Body of pancreas (tissue), 4 donors: ENCODE measurements at regions not wholly inside any gene's neighbourhood (a gene's known extent, or its start where the extent isn't known, plus 50 kb on each side); places are given as distances from the start of the nearest gene placed in this dataset.
A peak's percentile ranks its signal among the peaks of the same experiment; 100 is the strongest.

Experiments used
- ATAC-seq: fragments of 150-250 bp; one replicate; pipeline ENCODE4 v1.9.1; 2016
- DNase-seq, 4 donors: peaks; one replicate each; pipeline ENCODE4 v3.0.0-alpha.2; 2019
- H3K27ac ChIP-seq, 4 donors: fragments of 200-600 bp; sonication (generic); 1 replicate in 3 of 4; 2 replicates in 1 of 4; pipeline versions ENCODE4 v1.5.1 to v1.6.1; 2016 to 2019; ENCODE audit warnings: mild to moderate bottlenecking in 1 of 4, mixed read lengths in 1 of 4, moderate library complexity in 1 of 4
- H3K27me3 ChIP-seq, 2 donors: fragments of 200-600 bp; sonication (generic); one replicate each; pipeline ENCODE4 v1.6.0; 2016; ENCODE audit warnings: mild to moderate bottlenecking in 1 of 2
- H3K36me3 ChIP-seq, 2 donors: fragments of 200-600 bp; sonication (generic); replicated peaks in 1 of 2; 2 replicates each; pipeline ENCODE4 v1.5.1; 2016; ENCODE audit warnings: low read depth in 2 of 2; ENCODE audit not compliant: insufficient read depth in 1 of 2
- H3K4me1 ChIP-seq: fragments of 200-600 bp; sonication (generic); one replicate; pipeline ENCODE4 v1.6.0; 2016
- H3K4me3 ChIP-seq, 2 donors: fragments of 200-600 bp; sonication (generic); 1 replicate in 1 of 2; 2 replicates in 1 of 2; pipeline ENCODE4 v1.5.1; 2016 to 2019
- H3K9me3 ChIP-seq, 3 donors: fragments of 200-600 bp; sonication (generic); 1 replicate in 2 of 3; 2 replicates in 1 of 3; pipeline ENCODE4 v1.5.1; 2016
- POLR2A ChIP-seq, 3 donors: fragments of 450-650 bp; IDR thresholded peaks; one replicate each; pipeline ENCODE4 v1.6.1; 2016; ENCODE audit warnings: antibody characterized with exemption in 3 of 3, mild to moderate bottlenecking in 2 of 3
- WGBS, 2 donors: methylation state at CpG; one replicate each; pipeline ENCODE4 v1.1.5; 2017; 5-methylcytosine and 5-hydroxymethylcytosine counted together
- intact Hi-C: fragments of 100-400 bp; cut with DNase I; formaldehyde crosslinking; loops from one replicate; pipeline ENCODE4 v1.15.1; 2023
- TF ChIP-seq, protein P1 (sequence below), 7 experiments: fragments of 450-650 bp in 4 of 7; fragments of 200-600 bp in 3 of 7; sonication (generic) in 3 of 7; IDR thresholded peaks; one replicate each; pipeline ENCODE4 v1.5.1; 2016 to 2019; ENCODE audit warnings: antibody characterized with exemption in 7 of 7

DNA sequence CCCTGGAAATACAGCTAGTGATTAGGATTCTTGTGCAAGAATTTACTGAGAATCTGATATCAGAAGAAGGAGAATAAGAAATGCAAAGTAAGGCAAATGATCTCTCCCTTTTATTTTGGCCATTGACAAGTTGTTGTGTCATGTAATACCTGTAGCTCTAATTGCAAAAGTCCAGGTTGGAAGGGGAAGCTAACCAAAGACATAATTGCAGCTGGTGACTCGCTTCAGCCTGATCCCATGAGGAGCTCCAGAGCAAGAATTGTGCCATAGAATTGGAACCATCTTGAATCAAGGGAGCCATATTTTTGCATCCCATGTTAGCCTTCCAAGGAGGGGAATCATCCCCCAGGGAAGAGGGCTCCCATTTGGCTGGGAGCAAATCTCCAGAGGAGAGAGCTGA is 149.6 kb upstream of the MOCS2 start:
- DNase-seq (no peak), ATAC-seq (no peak)
- 61 to 77% methylated on average over 1 of the region's 1 CpG for WGBS, 2 donors
- H3K9me3 ChIP-seq: no peaks in the 10 kb centered on the region
- TF ChIP-seq, protein P1, sequence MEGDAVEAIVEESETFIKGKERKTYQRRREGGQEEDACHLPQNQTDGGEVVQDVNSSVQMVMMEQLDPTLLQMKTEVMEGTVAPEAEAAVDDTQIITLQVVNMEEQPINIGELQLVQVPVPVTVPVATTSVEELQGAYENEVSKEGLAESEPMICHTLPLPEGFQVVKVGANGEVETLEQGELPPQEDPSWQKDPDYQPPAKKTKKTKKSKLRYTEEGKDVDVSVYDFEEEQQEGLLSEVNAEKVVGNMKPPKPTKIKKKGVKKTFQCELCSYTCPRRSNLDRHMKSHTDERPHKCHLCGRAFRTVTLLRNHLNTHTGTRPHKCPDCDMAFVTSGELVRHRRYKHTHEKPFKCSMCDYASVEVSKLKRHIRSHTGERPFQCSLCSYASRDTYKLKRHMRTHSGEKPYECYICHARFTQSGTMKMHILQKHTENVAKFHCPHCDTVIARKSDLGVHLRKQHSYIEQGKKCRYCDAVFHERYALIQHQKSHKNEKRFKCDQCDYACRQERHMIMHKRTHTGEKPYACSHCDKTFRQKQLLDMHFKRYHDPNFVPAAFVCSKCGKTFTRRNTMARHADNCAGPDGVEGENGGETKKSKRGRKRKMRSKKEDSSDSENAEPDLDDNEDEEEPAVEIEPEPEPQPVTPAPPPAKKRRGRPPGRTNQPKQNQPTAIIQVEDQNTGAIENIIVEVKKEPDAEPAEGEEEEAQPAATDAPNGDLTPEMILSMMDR (IDR thresholded peaks at IDR 0.05): no peak
- no peak for TF ChIP-seq POLR2A (IDR thresholded peaks at IDR 0.05)
- no peaks in the 10 kb centered on the region for H3K36me3 ChIP-seq
- H3K4me1 ChIP-seq: no peaks in the 10 kb centered on the region
- no peak overlapping the region for H3K27ac ChIP-seq
- no peaks in the 10 kb centered on the region for H3K27me3 ChIP-seq
- intact Hi-C loops: no loop called here
- no peak overlapping the region for H3K4me3 ChIP-seq

DNA sequence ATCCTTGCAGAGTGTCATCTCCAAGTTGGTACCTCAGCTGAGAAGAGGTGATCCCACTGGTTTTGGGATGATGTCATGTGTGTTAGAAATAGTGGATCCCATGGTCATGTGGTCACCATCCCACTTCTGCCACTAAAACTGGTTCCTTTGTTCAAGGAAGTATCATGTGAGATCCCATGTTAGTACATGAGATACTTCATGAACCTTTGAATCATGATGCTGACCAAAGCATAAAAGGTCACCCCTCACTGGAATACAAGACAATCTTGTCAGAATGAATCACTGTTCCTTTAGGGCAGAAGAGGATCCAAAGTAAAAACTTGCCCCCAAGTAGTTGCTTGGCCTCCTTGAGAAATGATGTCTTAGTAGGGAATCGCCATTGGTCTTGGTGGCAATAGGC is 150.9 kb upstream of the MOCS2 start:
- no peak overlapping the region for H3K4me3 ChIP-seq
- intact Hi-C loops: no loop called here
- 71 to 76% methylated on average over 1 of the region's 1 CpG for WGBS, 2 donors
- H3K9me3 ChIP-seq: no peaks in the 10 kb centered on the region
- TF ChIP-seq, protein P1 (IDR thresholded peaks at IDR 0.05): no peak
- no peak for TF ChIP-seq POLR2A (IDR thresholded peaks at IDR 0.05)
- no peaks in the 10 kb centered on the region for H3K27me3 ChIP-seq
- no peaks in the 10 kb centered on the region for H3K4me1 ChIP-seq
- H3K36me3 ChIP-seq: no peaks in the 10 kb centered on the region
- H3K27ac ChIP-seq: no peak overlapping the region
- ATAC-seq: no peak
- DNase-seq: no peak

DNA sequence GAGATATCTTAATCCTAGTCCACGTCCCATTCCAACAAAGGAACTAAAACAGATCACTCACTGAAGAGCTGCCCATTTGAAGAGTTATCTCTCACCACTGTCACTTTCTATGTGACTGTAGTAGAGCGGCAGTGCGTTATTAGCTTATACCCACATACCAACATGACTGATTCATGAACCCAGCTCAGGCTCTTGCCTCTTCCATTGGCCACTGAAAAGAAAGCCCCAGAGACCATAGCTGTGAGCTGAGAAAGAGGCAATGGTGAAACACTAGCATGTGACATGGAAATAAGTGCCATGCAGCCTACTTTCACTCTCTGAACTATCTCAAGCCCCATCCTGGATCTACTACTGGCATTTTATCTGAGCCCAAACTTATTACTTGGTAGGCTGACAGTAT is 151.7 kb upstream of the MOCS2 start:
- H3K9me3 ChIP-seq: no peaks in the 10 kb centered on the region
- H3K27ac ChIP-seq: no peak overlapping the region
- DNase-seq (no peak), ATAC-seq (no peak)
- intact Hi-C loops: no loop called here
- H3K27me3 ChIP-seq: no peaks in the 10 kb centered on the region
- H3K4me1 ChIP-seq: no peaks in the 10 kb centered on the region
- WGBS, 2 donors: 55 to 71% methylated on average over 3 of the region's 3 CpGs
- H3K4me3 ChIP-seq: no peak overlapping the region
- TF ChIP-seq, protein P1 (IDR thresholded peaks at IDR 0.05): no peak
- no peak for TF ChIP-seq POLR2A (IDR thresholded peaks at IDR 0.05)
- no peaks in the 10 kb centered on the region for H3K36me3 ChIP-seq

DNA sequence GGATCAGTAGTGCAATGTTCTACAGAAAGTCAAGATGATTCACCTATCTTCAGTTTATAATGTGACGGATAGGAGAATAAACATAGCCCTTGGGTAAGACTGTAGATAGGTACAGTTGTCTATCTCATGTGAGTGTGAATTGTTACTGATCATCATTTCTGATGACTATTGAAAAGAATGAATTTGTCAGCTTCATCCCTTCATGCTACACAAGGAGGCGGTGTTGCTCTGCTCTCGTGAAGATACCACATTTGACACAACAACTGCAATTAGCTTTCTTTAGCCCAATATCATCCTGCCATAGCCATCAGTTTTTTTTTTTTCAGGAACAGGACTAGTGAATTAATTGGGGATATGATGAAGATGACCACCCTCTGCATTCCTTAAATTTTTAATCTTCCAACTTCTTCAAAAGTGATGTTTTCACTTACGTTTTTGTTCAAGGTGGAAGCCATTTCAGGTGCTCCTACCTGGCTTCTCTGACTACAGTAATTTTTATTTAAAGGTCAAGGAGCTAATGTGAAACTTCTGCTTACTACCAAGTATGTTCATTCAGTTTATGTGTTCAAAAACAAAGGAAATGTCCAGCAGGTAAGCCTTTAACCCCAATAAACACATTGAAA is 152.9 kb upstream of the MOCS2 start:
- Histone ChIP-seq H3K36me3 (no peaks in the 10 kb centered on the region), H3K4me3 (no peak overlapping the region), H3K27me3 (no peaks in the 10 kb centered on the region), H3K4me1 (no peaks in the 10 kb centered on the region), H3K9me3 (no peaks in the 10 kb centered on the region), H3K27ac (no peak overlapping the region)
- intact Hi-C loops: no loop called here
- TF ChIP-seq, protein P1 (IDR thresholded peaks at IDR 0.05): peak in 5 of 7 experiments; percentile 9 to 45 (median 42)
- TF ChIP-seq POLR2A (IDR thresholded peaks at IDR 0.05): no peak
- no peak for ATAC-seq
- WGBS, 2 donors: 70% methylated on average over 4 of the region's 4 CpGs
- DNase-seq: peak in 3 of 4 donors; percentile 11 to 17 (median 14)

DNA sequence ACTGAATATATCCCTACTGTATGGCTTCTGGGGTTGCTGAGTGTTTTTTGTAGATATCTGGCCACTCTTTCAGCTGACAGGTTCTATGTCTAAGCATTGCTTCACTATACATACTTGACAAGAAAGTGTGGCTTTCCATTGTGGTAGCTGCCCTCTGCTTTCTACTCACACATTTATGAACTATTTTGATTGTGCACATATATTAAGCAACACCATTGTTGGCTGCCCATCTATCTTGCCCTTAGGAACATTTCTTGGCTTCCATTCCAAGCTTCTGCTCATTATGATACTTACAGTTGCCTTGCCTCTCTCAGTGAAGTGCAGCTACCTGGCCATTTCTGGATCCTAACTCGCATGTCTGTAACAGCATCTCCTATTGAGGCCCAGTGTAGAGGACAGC is 153.6 kb upstream of the MOCS2 start:
- no peak for TF ChIP-seq POLR2A (IDR thresholded peaks at IDR 0.05)
- TF ChIP-seq, protein P1 (IDR thresholded peaks at IDR 0.05): no peak
- H3K9me3 ChIP-seq: no peaks in the 10 kb centered on the region
- no peak overlapping the region for H3K4me3 ChIP-seq
- no peaks in the 10 kb centered on the region for H3K36me3 ChIP-seq
- H3K4me1 ChIP-seq: no peaks in the 10 kb centered on the region
- whole genome bisulfite sequencing, 2 donors: 79 to 88% methylated on average over 1 of the region's 1 CpG
- no peaks in the 10 kb centered on the region for H3K27me3 ChIP-seq
- intact Hi-C loops: no loop called here
- ATAC-seq (no peak), DNase-seq (no peak)
- H3K27ac ChIP-seq: no peak overlapping the region
